H1 (cell line): ENCODE measurements at regions not wholly inside any gene's neighbourhood (a gene's known extent, or its start where the extent isn't known, plus 50 kb on each side); places are given as distances from the start of the nearest gene placed in this dataset.
A peak's percentile ranks its signal among the peaks of the same experiment; 100 is the strongest.

ENCODE experiments used
- CTCF ChIA-PET: fragments of 300-600 bp; sonication (Branson Sonifier 250); formaldehyde crosslinking; loops from one replicate; lab custom pipeline; 2021; ENCODE audit not compliant: partially characterized antibody; lab: Charles Lee
- POLR2A ChIA-PET: fragments of 300-600 bp; sonication (Branson Sonifier 250); formaldehyde crosslinking; loops from one replicate; lab custom pipeline; 2021; ENCODE audit warnings: inconsistent platforms; ENCODE audit not compliant: partially characterized antibody; lab: Charles Lee
- DNase-seq, 2 experiments: peaks; one replicate each; pipeline versions ENCODE4 v3.0.0 to v3.0.0-alpha.2; 2010 to 2022; ENCODE audit warnings: low spot score in 2 of 2, low read depth in 1 of 2, mixed read lengths in 1 of 2
- FAIRE-seq: peaks from 2 replicates; lab custom pipeline; 2011; peaks lifted over from hg19 to GRCh38; lab: Jason Lieb, UNC
- H2AFZ ChIP-seq: 2 replicates; pipeline ENCODE4 v1.8.1; 2012; ENCODE audit warnings: low read length, inconsistent platforms
- H2AK5ac ChIP-seq: 2 replicates; pipeline ENCODE4 v1.6.1; 2013; ENCODE audit warnings: low read depth, low read length
- H2BK120ac ChIP-seq: replicated peaks from 2 replicates; pipeline ENCODE3; 2013; ENCODE audit warnings: low read depth, low read length, inconsistent platforms
- H2BK12ac ChIP-seq: 2 replicates; pipeline ENCODE4 v1.6.1; 2013; ENCODE audit warnings: low read depth, low read length
- H2BK15ac ChIP-seq: 2 replicates; pipeline ENCODE4 v1.6.1; 2013; ENCODE audit warnings: low read length
- H2BK20ac ChIP-seq: 2 replicates; pipeline ENCODE4 v1.6.1; 2013; ENCODE audit warnings: low read length
- H2BK5ac ChIP-seq: 2 replicates; pipeline ENCODE4 v1.6.1; 2013; ENCODE audit warnings: low read depth, low read length
- H3K14ac ChIP-seq: 2 replicates; pipeline ENCODE4 v1.6.1; 2013; ENCODE audit warnings: inconsistent platforms; ENCODE audit not compliant: insufficient read length
- H3K18ac ChIP-seq: 2 replicates; pipeline ENCODE4 v1.6.1; 2013; ENCODE audit warnings: low read length; ENCODE audit errors: extremely low read depth
- H3K23ac ChIP-seq: 2 replicates; pipeline ENCODE4 v1.6.1; 2013; ENCODE audit warnings: inconsistent platforms; ENCODE audit not compliant: insufficient read length
- H3K23me2 ChIP-seq: 2 replicates; pipeline ENCODE4 v1.6.1; 2013; ENCODE audit warnings: low read depth, low read length
- H3K27ac ChIP-seq: 2 replicates; pipeline ENCODE4 v1.6.1; 2011; ENCODE audit warnings: low read depth, low read length, inconsistent platforms
- H3K27me3 ChIP-seq, 4 experiments: replicated peaks in 1 of 4; 1 replicate in 1 of 4; 2 replicates in 3 of 4; pipeline versions ENCODE4 v1.6.1 to v1.8.1; 2011 to 2013; ENCODE audit warnings: low read length in 3 of 4, mild to moderate bottlenecking in 3 of 4, inconsistent platforms in 2 of 4, mixed read lengths in 2 of 4, moderate library complexity in 1 of 4; ENCODE audit not compliant: control insufficient read depth in 3 of 4, insufficient read depth in 3 of 4; ENCODE audit errors: extremely low read depth in 1 of 4
- H3K36me3 ChIP-seq, 4 experiments: 2 replicates each; pipeline versions ENCODE4 v1.6.1 to v1.8.1; 2011 to 2013; ENCODE audit warnings: mild to moderate bottlenecking in 4 of 4, low read length in 3 of 4, moderate library complexity in 2 of 4, control low read depth in 1 of 4, inconsistent platforms in 1 of 4; ENCODE audit not compliant: insufficient read depth in 4 of 4, control insufficient read depth in 2 of 4
- H3K4ac ChIP-seq: replicated peaks from 2 replicates; pipeline ENCODE3; 2013; ENCODE audit warnings: low read length, low read depth, mixed read lengths, inconsistent platforms; ENCODE audit not compliant: insufficient read length
- H3K4me1 ChIP-seq, 4 experiments: replicated peaks in 1 of 4; 1 replicate in 1 of 4; 2 replicates in 3 of 4; pipeline versions ENCODE4 v1.6.1 to v1.8.1; 2011 to 2013; ENCODE audit warnings: low read length in 3 of 4, inconsistent platforms in 2 of 4, mixed read lengths in 1 of 4; ENCODE audit not compliant: insufficient read depth in 4 of 4, control insufficient read depth in 3 of 4
- H3K4me2 ChIP-seq, 2 experiments: 2 replicates each; pipeline versions ENCODE4 v1.6.1 to v1.8.1; 2011 to 2013; ENCODE audit warnings: low read depth in 2 of 2, low read length in 2 of 2, control low read depth in 1 of 2, inconsistent platforms in 1 of 2, mild to moderate bottlenecking in 1 of 2; ENCODE audit not compliant: insufficient read depth in 1 of 2
- H3K4me3 ChIP-seq, 4 experiments: fragments of 200-600, 300-600 bp in 1 of 4; sonication (generic), shearing (Covaris generic), sonication (Bioruptor Twin) in 1 of 4; 2 replicates each; pipeline versions ENCODE4 v1.5.1 to v1.8.1; 2011 to 2016; ENCODE audit warnings: low read length in 4 of 4, low read depth in 3 of 4, control low read depth in 2 of 4, inconsistent platforms in 2 of 4, mild to moderate bottlenecking in 2 of 4, mixed read lengths in 1 of 4, moderate library complexity in 1 of 4; ENCODE audit not compliant: insufficient read depth in 2 of 4; ENCODE audit errors: extremely low read depth in 1 of 4
- H3K56ac ChIP-seq: replicated peaks from 2 replicates; pipeline ENCODE3; 2013; ENCODE audit warnings: low read depth, mild to moderate bottlenecking, mixed read lengths, low read length, inconsistent platforms; ENCODE audit not compliant: insufficient read length
- H3K79me1 ChIP-seq: 2 replicates; pipeline ENCODE4 v1.6.1; 2013; ENCODE audit warnings: low read depth, low read length, control low read depth
- H3K79me2 ChIP-seq, 2 experiments: 2 replicates each; pipeline versions ENCODE4 v1.6.1 to v1.8.1; 2012 to 2013; ENCODE audit warnings: low read length in 2 of 2, mild to moderate bottlenecking in 2 of 2, inconsistent platforms in 1 of 2; ENCODE audit not compliant: insufficient read depth in 2 of 2, control insufficient read depth in 1 of 2
- H3K9ac ChIP-seq, 4 experiments: replicated peaks in 1 of 4; 1 replicate in 1 of 4; 2 replicates in 3 of 4; pipeline versions ENCODE4 v1.6.1 to v1.8.1; 2011 to 2013; ENCODE audit warnings: low read depth in 3 of 4, low read length in 3 of 4, control low read depth in 2 of 4, mild to moderate bottlenecking in 2 of 4, moderate library complexity in 2 of 4, inconsistent platforms in 1 of 4; ENCODE audit errors: extremely low read depth in 1 of 4
- H3K9me3 ChIP-seq, 2 experiments: 2 replicates each; pipeline versions ENCODE4 v1.6.1 to v1.8.1; 2012 to 2013; ENCODE audit warnings: mild to moderate bottlenecking in 2 of 2, moderate library complexity in 2 of 2, control low read depth in 1 of 2, inconsistent platforms in 1 of 2, low read depth in 1 of 2, low read length in 1 of 2, mixed read lengths in 1 of 2; ENCODE audit not compliant: insufficient read depth in 2 of 2
- H4K20me1 ChIP-seq, 2 experiments: replicated peaks in 1 of 2; 2 replicates each; pipeline versions ENCODE3 to v1.8.1; 2011 to 2013; ENCODE audit warnings: inconsistent platforms in 2 of 2, low read length in 2 of 2, mild to moderate bottlenecking in 1 of 2; ENCODE audit not compliant: insufficient read depth in 2 of 2, control insufficient read depth in 1 of 2
- H4K5ac ChIP-seq: 2 replicates; pipeline ENCODE4 v1.6.1; 2013; ENCODE audit warnings: low read length, low read depth, mixed read lengths, inconsistent platforms; ENCODE audit not compliant: insufficient read length
- H4K8ac ChIP-seq: 2 replicates; pipeline ENCODE4 v1.8.0; 2013; ENCODE audit warnings: mild to moderate bottlenecking, moderate library complexity, low read length, inconsistent platforms; ENCODE audit not compliant: insufficient read depth; ENCODE audit errors: extremely low read depth
- H4K91ac ChIP-seq: replicated peaks from 2 replicates; pipeline ENCODE3; 2013; ENCODE audit warnings: low read length, mixed read lengths, inconsistent platforms; ENCODE audit not compliant: insufficient read length
- ASH2L ChIP-seq: fragments of 200-600, 300-600 bp; sonication (generic); IDR thresholded peaks from one replicate; pipeline ENCODE4 v1.7.1; 2017; ENCODE audit warnings: low read length
- ATF3 ChIP-seq: IDR thresholded peaks from 2 replicates; pipeline ENCODE4 v1.6.1; 2011; ENCODE audit warnings: low read depth, mild to moderate bottlenecking, low read length; ENCODE audit not compliant: insufficient read depth
- CHD1 ChIP-seq: IDR thresholded peaks from 2 replicates; pipeline ENCODE4 v1.6.1; 2012; ENCODE audit warnings: low read depth, low read length, improper control_type of control experiment
- CHD2 ChIP-seq: IDR thresholded peaks from 2 replicates; pipeline ENCODE4 v1.6.1; 2012; ENCODE audit warnings: low read length, improper control_type of control experiment
- E2F6 ChIP-seq: IDR thresholded peaks from 2 replicates; pipeline ENCODE4 v1.6.1; 2012; ENCODE audit warnings: inconsistent platforms
- EZH2 ChIP-seq: fragments of 200-600 bp; sonication (generic); IDR thresholded peaks from 2 replicates; pipeline ENCODE4 v1.7.1; 2012; ENCODE audit warnings: low read depth, mild to moderate bottlenecking, moderate library complexity, low read length, inconsistent platforms; ENCODE audit not compliant: severe bottlenecking
- GABPA ChIP-seq: IDR thresholded peaks from 2 replicates; pipeline ENCODE4 v1.6.1; 2011; ENCODE audit warnings: mild to moderate bottlenecking, low read length, moderate library complexity, borderline replicate concordance; ENCODE audit not compliant: insufficient read depth
- HDAC2 ChIP-seq, 2 experiments: fragments of 300-600 bp in 1 of 2; sonication (generic) in 1 of 2; IDR thresholded peaks; 2 replicates each; pipeline ENCODE4 v1.6.1; 2011 to 2012; ENCODE audit warnings: low read depth in 2 of 2, low read length in 2 of 2, mild to moderate bottlenecking in 2 of 2, moderate library complexity in 2 of 2, borderline replicate concordance in 1 of 2, inconsistent platforms in 1 of 2
- PHF8 ChIP-seq: fragments of 200-600 bp; sonication (generic); conservative IDR thresholded peaks from 2 replicates; pipeline ENCODE4 v1.7.1; 2012; ENCODE audit warnings: low read depth, mild to moderate bottlenecking, inconsistent platforms, low read length, moderate library complexity
- POLR2AphosphoS5 ChIP-seq: IDR thresholded peaks from 2 replicates; pipeline ENCODE4 v1.6.1; 2011; ENCODE audit warnings: low read depth, low read length
- RFX5 ChIP-seq: IDR thresholded peaks from 2 replicates; pipeline ENCODE4 v1.6.1; 2011; ENCODE audit warnings: low read depth, low read length, improper control_type of control experiment, borderline replicate concordance
- SP4 ChIP-seq: IDR thresholded peaks from 2 replicates; pipeline ENCODE4 v1.6.1; 2012; ENCODE audit warnings: low read length, inconsistent platforms
- SRF ChIP-seq: IDR thresholded peaks from 2 replicates; pipeline ENCODE4 v1.6.1; 2011; ENCODE audit warnings: mild to moderate bottlenecking, low read depth, low read length, moderate library complexity
- TCF12 ChIP-seq: IDR thresholded peaks from 2 replicates; pipeline ENCODE4 v1.6.1; 2011; ENCODE audit warnings: low read depth, mild to moderate bottlenecking, low read length
- WGBS, 2 experiments: shearing (Covaris generic) in 1 of 2; methylation state at CpG; one replicate each; pipeline versions ENCODE4 v1.1.6 to v1.1.7; 2013 to 2015; ENCODE audit warnings: low lambda C conversion rate in 2 of 2, mixed read lengths in 2 of 2, inconsistent platforms in 1 of 2, low coverage in 1 of 2, missing lambda C conversion rate in 1 of 2; ENCODE audit not compliant: insufficient replicate concordance in 2 of 2, insufficient coverage in 1 of 2, insufficient read length in 1 of 2; ENCODE audit errors: extremely low coverage in 1 of 2, missing lambda C conversion rate in 1 of 2; 5-methylcytosine and 5-hydroxymethylcytosine counted together

- FAIRE-seq (no peak), DNase-seq (no peak)
- peaks cover 5% of the 10 kb centered on the region; the same call in 1 of the 2 replicates for H3K23me2 ChIP-seq
- H3K9me3 ChIP-seq = no peaks in the 10 kb centered on the region
- peak overlapping the region; percentile 48; the same call in 1 of the 2 replicates for H2BK5ac ChIP-seq
- peak overlapping the region; percentile 89 for H4K91ac ChIP-seq
- H3K18ac ChIP-seq = no peak overlapping the region
- H3K4me1 ChIP-seq = peaks cover 0 to 4% (median 0%) of the 10 kb centered on the region in 4 experiments; a peak in 1 of 7 replicates
- peaks cover 0 to 3% of the 10 kb centered on the region in 2 experiments for H4K20me1 ChIP-seq
- no peaks in the 10 kb centered on the region for H3K79me2 ChIP-seq
- H3K27me3 ChIP-seq = no peaks in the 10 kb centered on the region
- H4K8ac ChIP-seq = no peak overlapping the region
- H2BK15ac ChIP-seq = peak overlapping the region; percentile 19; the same call in 1 of the 2 replicates
- peak overlapping the region; percentile 94; the same call in 1 of the 2 replicates for H2BK12ac ChIP-seq
- POLR2A ChIA-PET = no interaction called here
- H3K36me3 ChIP-seq = no peaks in the 10 kb centered on the region
- H4K5ac ChIP-seq = no peak overlapping the region
- peak overlapping the region; percentile 99; the same call in 1 of the 2 replicates for H2AK5ac ChIP-seq
- no peak overlapping the region for H3K4me3 ChIP-seq
- H2BK120ac ChIP-seq = no peak overlapping the region
- H3K27ac ChIP-seq = no peak overlapping the region
- no peak overlapping the region for H2AFZ ChIP-seq
- CTCF ChIA-PET = no interaction called here
- H2BK20ac ChIP-seq = no peak overlapping the region
- no peak overlapping the region for H3K4me2 ChIP-seq
- H3K23ac ChIP-seq = no peak overlapping the region
- no peak overlapping the region; a peak in 1 of 7 replicates for H3K9ac ChIP-seq
- no peaks in the 10 kb centered on the region for H3K79me1 ChIP-seq
- H3K14ac ChIP-seq = no peak overlapping the region
- WGBS, 2 experiments = 94 to 100% methylated on average over 2 to 3 of the region's 3 CpGs
- peak overlapping the region; percentile 94 for H3K4ac ChIP-seq
- TF ChIP-seq HDAC2 (IDR thresholded peaks at IDR 0.05; ENCODE audit: borderline replicate concordance in 1 of 2, low read depth in 2 of 2, low read length in 2 of 2) = no peak
- no peak for TF ChIP-seq SP4
- no peak for TF ChIP-seq POLR2AphosphoS5
- no peak for TF ChIP-seq EZH2
- TF ChIP-seq SRF = no peak
- TF ChIP-seq TCF12 = no peak
- TF ChIP-seq GABPA = no peak
- no peak for TF ChIP-seq PHF8
- no peak for TF ChIP-seq CHD1
- no peak for TF ChIP-seq ATF3
- TF ChIP-seq RFX5 = no peak
- TF ChIP-seq CHD2 = no peak
- TF ChIP-seq E2F6 = no peak
- TF ChIP-seq ASH2L = no peak
- peak overlapping the region; percentile 100 for H3K56ac ChIP-seq
Observed at GRCh38 chr2:222771832-222772231, 89.0 kb upstream of the ACSL3 start.
